SK-N-MC (cell line): ENCODE measurements at regions not wholly inside any gene's neighbourhood (a gene's known extent, or its start where the extent isn't known, plus 50 kb on each side); places are given as distances from the start of the nearest gene placed in this dataset.

Experiments used
- EZH2 ChIP-seq: fragments of 200-600 bp; sonication (generic); IDR thresholded peaks from one replicate; pipeline ENCODE4 v1.6.1; 2017; ENCODE audit warnings: antibody characterized with exemption
- POLR2AphosphoS5 ChIP-seq: IDR thresholded peaks from 2 replicates; pipeline ENCODE4 v1.6.1; 2012; ENCODE audit warnings: mild to moderate bottlenecking, low read depth, low read length, borderline replicate concordance

GRCh38 chr10:130713135-130713534 lies 576.9 kb downstream of the GLRX3 start:
- TF ChIP-seq POLR2AphosphoS5 (no peak), EZH2 (no peak)
